ENCODE measurements at regions not wholly inside any gene's neighbourhood (a gene's known extent, or its start where the extent isn't known, plus 50 kb on each side); places are given as distances from the start of the nearest gene placed in this dataset.

DNA sequence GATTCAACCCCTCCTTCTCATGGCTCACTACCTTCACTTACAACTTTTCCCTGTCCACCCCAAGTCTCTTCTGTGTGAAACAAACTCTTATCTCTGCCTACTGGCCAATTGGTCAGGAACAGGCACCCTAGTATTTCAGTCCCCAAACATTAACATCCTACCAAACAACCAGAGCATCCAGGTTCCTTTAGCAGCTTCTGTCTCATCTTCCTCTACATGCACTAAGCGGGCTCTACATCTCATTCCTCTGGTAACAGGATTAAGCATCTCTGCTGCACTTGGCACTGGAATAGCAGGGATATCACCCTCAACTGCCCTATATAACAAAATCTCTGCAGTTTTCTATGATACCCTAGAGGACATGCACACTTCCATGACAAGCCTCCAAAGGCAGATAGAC, 116.2 kb downstream of the JRKL start:
- no peak for TF ChIP-seq EZH2 (IDR thresholded peaks at IDR 0.05; ENCODE audit: borderline replicate concordance, insufficient read depth, low read depth, low read length, poor library complexity, severe bottlenecking)
- TF ChIP-seq, protein P1, sequence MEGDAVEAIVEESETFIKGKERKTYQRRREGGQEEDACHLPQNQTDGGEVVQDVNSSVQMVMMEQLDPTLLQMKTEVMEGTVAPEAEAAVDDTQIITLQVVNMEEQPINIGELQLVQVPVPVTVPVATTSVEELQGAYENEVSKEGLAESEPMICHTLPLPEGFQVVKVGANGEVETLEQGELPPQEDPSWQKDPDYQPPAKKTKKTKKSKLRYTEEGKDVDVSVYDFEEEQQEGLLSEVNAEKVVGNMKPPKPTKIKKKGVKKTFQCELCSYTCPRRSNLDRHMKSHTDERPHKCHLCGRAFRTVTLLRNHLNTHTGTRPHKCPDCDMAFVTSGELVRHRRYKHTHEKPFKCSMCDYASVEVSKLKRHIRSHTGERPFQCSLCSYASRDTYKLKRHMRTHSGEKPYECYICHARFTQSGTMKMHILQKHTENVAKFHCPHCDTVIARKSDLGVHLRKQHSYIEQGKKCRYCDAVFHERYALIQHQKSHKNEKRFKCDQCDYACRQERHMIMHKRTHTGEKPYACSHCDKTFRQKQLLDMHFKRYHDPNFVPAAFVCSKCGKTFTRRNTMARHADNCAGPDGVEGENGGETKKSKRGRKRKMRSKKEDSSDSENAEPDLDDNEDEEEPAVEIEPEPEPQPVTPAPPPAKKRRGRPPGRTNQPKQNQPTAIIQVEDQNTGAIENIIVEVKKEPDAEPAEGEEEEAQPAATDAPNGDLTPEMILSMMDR (IDR thresholded peaks at IDR 0.05) = no peak
